ENCODE measurements at regions not wholly inside any gene's neighbourhood (a gene's known extent, or its start where the extent isn't known, plus 50 kb on each side); places are given as distances from the start of the nearest gene placed in this dataset.
"Not testable (repeated sequence)": the region's sequence is repeated elsewhere in the genome, so short reads cannot be mapped to it uniquely, and the experiment has no call there.

- no peak for ATAC-seq (replicated peaks in 1 of 2)
Measured at GRCh38 chr5:10122076-10122726, 127.5 kb downstream of the ATPSCKMT start.

GRCh38 chr5:10120934-10121333, 128.8 kb downstream of the ATPSCKMT start:
- Mint-ChIP-seq H3K9me3 (no peaks in the 10 kb centered on the region), H3K4me3 (no peak overlapping the region), H3K36me3 (ENCODE audit: insufficient read depth in 2 of 2) (no peaks in the 10 kb centered on the region), H3K27ac (no peak overlapping the region), H3K4me1 (ENCODE audit: low read depth) (no peaks in the 10 kb centered on the region), H3K27me3 (ENCODE audit: low read depth) (no peaks in the 10 kb centered on the region)
- ATAC-seq (replicated peaks in 1 of 2) (no peak), DNase-seq (no peak)

More at GRCh38 chr5:10122076-10122726, 127.5 kb downstream of the ATPSCKMT start:
- H3K27ac Mint-ChIP-seq: no peak overlapping the region
- H3K4me1 Mint-ChIP-seq (ENCODE audit: low read depth): no peaks in the 10 kb centered on the region
- DNase-seq: no peak
- no peaks in the 10 kb centered on the region for H3K36me3 Mint-ChIP-seq (ENCODE audit: insufficient read depth in 2 of 2)
- H3K27me3 Mint-ChIP-seq (ENCODE audit: low read depth): no peaks in the 10 kb centered on the region
- H3K4me3 Mint-ChIP-seq: no peak overlapping the region
- no peaks in the 10 kb centered on the region for H3K9me3 Mint-ChIP-seq

GRCh38 chr5:10118150-10118549, 131.5 kb downstream of the ATPSCKMT start:
- H3K27me3 Mint-ChIP-seq (ENCODE audit: low read depth): no peaks in the 10 kb centered on the region
- H3K4me3 Mint-ChIP-seq: no peak overlapping the region
- no peaks in the 10 kb centered on the region for H3K4me1 Mint-ChIP-seq (ENCODE audit: low read depth)
- no peak for ATAC-seq (replicated peaks in 1 of 2)
- no peak overlapping the region for H3K27ac Mint-ChIP-seq
- no peaks in the 10 kb centered on the region for H3K36me3 Mint-ChIP-seq (ENCODE audit: insufficient read depth in 2 of 2)
- H3K9me3 Mint-ChIP-seq: no peaks in the 10 kb centered on the region
- no peak for DNase-seq

- no peaks in the 10 kb centered on the region for H3K4me1 Mint-ChIP-seq (ENCODE audit: low read depth)
- H3K27me3 Mint-ChIP-seq (ENCODE audit: low read depth): no peaks in the 10 kb centered on the region
- no peak overlapping the region for H3K4me3 Mint-ChIP-seq
- DNase-seq: no peak
- no peaks in the 10 kb centered on the region for H3K9me3 Mint-ChIP-seq
- no peak overlapping the region for H3K27ac Mint-ChIP-seq
- ATAC-seq (replicated peaks in 1 of 2): no peak
- H3K36me3 Mint-ChIP-seq (ENCODE audit: insufficient read depth in 2 of 2): no peaks in the 10 kb centered on the region
Measured at GRCh38 chr5:10116594-10116993, 133.1 kb downstream of the ATPSCKMT start.

GRCh38 chr5:10115669-10116068, 134.0 kb downstream of the ATPSCKMT start:
- Mint-ChIP-seq H3K36me3 (ENCODE audit: insufficient read depth in 2 of 2) (no peaks in the 10 kb centered on the region), H3K4me1 (ENCODE audit: low read depth) (no peaks in the 10 kb centered on the region), H3K4me3 (no peak overlapping the region), H3K9me3 (no peaks in the 10 kb centered on the region), H3K27ac (no peak overlapping the region), H3K27me3 (ENCODE audit: low read depth) (no peaks in the 10 kb centered on the region)
- DNase-seq (no peak), ATAC-seq (replicated peaks in 1 of 2) (no peak)

- no peak for ATAC-seq (replicated peaks in 1 of 2)
- H3K36me3 Mint-ChIP-seq (ENCODE audit: insufficient read depth in 2 of 2): no peaks in the 10 kb centered on the region
Measured at GRCh38 chr5:10111571-10111970, 138.1 kb downstream of the ATPSCKMT start.

GRCh38 chr5:10110228-10110627, 139.5 kb downstream of the ATPSCKMT start:
- H3K9me3 Mint-ChIP-seq: peaks cover 2% of the 10 kb centered on the region in 2 donors
- no peak overlapping the region for H3K4me3 Mint-ChIP-seq

More at GRCh38 chr5:10111571-10111970, 138.1 kb downstream of the ATPSCKMT start:
- Mint-ChIP-seq H3K4me3 (no peak overlapping the region), H3K4me1 (ENCODE audit: low read depth) (no peaks in the 10 kb centered on the region), H3K27me3 (ENCODE audit: low read depth) (no peaks in the 10 kb centered on the region), H3K9me3 (no peaks in the 10 kb centered on the region), H3K27ac (no peak overlapping the region)
- DNase-seq: no peak

GRCh38 chr5:10109299-10109698, 140.4 kb downstream of the ATPSCKMT start:
- H3K4me3 Mint-ChIP-seq: no peak overlapping the region
- peaks cover 2% of the 10 kb centered on the region in 2 donors for H3K9me3 Mint-ChIP-seq
- H3K27me3 Mint-ChIP-seq (ENCODE audit: low read depth): no peaks in the 10 kb centered on the region
- no peak overlapping the region for H3K27ac Mint-ChIP-seq
- ATAC-seq (replicated peaks in 1 of 2): no peak
- no peaks in the 10 kb centered on the region for H3K36me3 Mint-ChIP-seq (ENCODE audit: insufficient read depth in 2 of 2)
- DNase-seq: no peak
- no peaks in the 10 kb centered on the region for H3K4me1 Mint-ChIP-seq (ENCODE audit: low read depth)

More at GRCh38 chr5:10110228-10110627, 139.5 kb downstream of the ATPSCKMT start:
- Mint-ChIP-seq H3K4me1 (ENCODE audit: low read depth) (no peaks in the 10 kb centered on the region), H3K27me3 (ENCODE audit: low read depth) (no peaks in the 10 kb centered on the region), H3K27ac (no peak overlapping the region), H3K36me3 (ENCODE audit: insufficient read depth in 2 of 2) (no peaks in the 10 kb centered on the region)
- no peak for ATAC-seq (replicated peaks in 1 of 2)
- no peak for DNase-seq

- Mint-ChIP-seq H3K27ac (no peak overlapping the region), H3K4me3 (no peak overlapping the region), H3K27me3 (ENCODE audit: low read depth) (no peaks in the 10 kb centered on the region), H3K4me1 (ENCODE audit: low read depth) (no peaks in the 10 kb centered on the region), H3K9me3 (peaks cover 2% of the 10 kb centered on the region in 2 donors), H3K36me3 (ENCODE audit: insufficient read depth in 2 of 2) (no peaks in the 10 kb centered on the region)
- ATAC-seq (replicated peaks in 1 of 2) (no peak), DNase-seq (no peak)
Measured at GRCh38 chr5:10106806-10107205, 142.9 kb downstream of the ATPSCKMT start.

- H3K9me3 Mint-ChIP-seq: peaks cover 2% of the 10 kb centered on the region in 2 donors
Measured at GRCh38 chr5:10106285-10106684, 143.4 kb downstream of the ATPSCKMT start.

GRCh38 chr5:10102706-10103497, 146.8 kb downstream of the ATPSCKMT start:
- Mint-ChIP-seq H3K27me3 (ENCODE audit: low read depth) (no peaks in the 10 kb centered on the region), H3K9me3 (peaks cover 4 to 11% of the 10 kb centered on the region in 2 donors), H3K4me1 (ENCODE audit: low read depth) (no peaks in the 10 kb centered on the region), H3K27ac (no peak overlapping the region), H3K36me3 (ENCODE audit: insufficient read depth in 2 of 2) (peaks cover 0 to 3% of the 10 kb centered on the region in 2 donors), H3K4me3 (no peak overlapping the region)
- no peak for DNase-seq
- no peak for ATAC-seq (replicated peaks in 1 of 2)

More at GRCh38 chr5:10106285-10106684, 143.4 kb downstream of the ATPSCKMT start:
- DNase-seq: no peak
- Mint-ChIP-seq H3K36me3 (ENCODE audit: insufficient read depth in 2 of 2) (no peaks in the 10 kb centered on the region), H3K27ac (no peak overlapping the region), H3K4me3 (no peak overlapping the region), H3K27me3 (ENCODE audit: low read depth) (no peaks in the 10 kb centered on the region), H3K4me1 (ENCODE audit: low read depth) (no peaks in the 10 kb centered on the region)
- ATAC-seq (replicated peaks in 1 of 2): no peak

GRCh38 chr5:10102235-10102634, 147.5 kb downstream of the ATPSCKMT start:
- H3K27me3 Mint-ChIP-seq (ENCODE audit: low read depth); H3K4me3 Mint-ChIP-seq; H3K27ac Mint-ChIP-seq; H3K36me3 Mint-ChIP-seq (ENCODE audit: insufficient read depth in 2 of 2); DNase-seq; H3K4me1 Mint-ChIP-seq (ENCODE audit: low read depth); ATAC-seq (replicated peaks in 1 of 2): not testable (repeated sequence)
- H3K9me3 Mint-ChIP-seq: peaks cover 4 to 11% of the 10 kb centered on the region in 2 donors

- H3K27ac Mint-ChIP-seq: no peak overlapping the region
- no peaks in the 10 kb centered on the region for H3K4me1 Mint-ChIP-seq (ENCODE audit: low read depth)
- ATAC-seq (replicated peaks in 1 of 2) (no peak), DNase-seq (no peak)
- H3K27me3 Mint-ChIP-seq (ENCODE audit: low read depth): no peaks in the 10 kb centered on the region
- H3K36me3 Mint-ChIP-seq (ENCODE audit: insufficient read depth in 2 of 2): peaks cover 3% of the 10 kb centered on the region in 2 donors
- peaks cover 12 to 13% of the 10 kb centered on the region in 2 donors for H3K9me3 Mint-ChIP-seq
- H3K4me3 Mint-ChIP-seq: no peak overlapping the region
Measured at GRCh38 chr5:10099548-10099947, 150.1 kb downstream of the ATPSCKMT start.

All from activated T-cell treated with anti-CD3 and anti-CD28 coated beads, Interleukin-2, amount 50 U/mL, for 72 hours (primary cell).